ENCODE measurements at regions not wholly inside any gene's neighbourhood (a gene's known extent, or its start where the extent isn't known, plus 50 kb on each side); places are given as distances from the start of the nearest gene placed in this dataset.
"Not testable (repeated sequence)": the region's sequence is repeated elsewhere in the genome, so short reads cannot be mapped to it uniquely, and the experiment has no call there.

DNA sequence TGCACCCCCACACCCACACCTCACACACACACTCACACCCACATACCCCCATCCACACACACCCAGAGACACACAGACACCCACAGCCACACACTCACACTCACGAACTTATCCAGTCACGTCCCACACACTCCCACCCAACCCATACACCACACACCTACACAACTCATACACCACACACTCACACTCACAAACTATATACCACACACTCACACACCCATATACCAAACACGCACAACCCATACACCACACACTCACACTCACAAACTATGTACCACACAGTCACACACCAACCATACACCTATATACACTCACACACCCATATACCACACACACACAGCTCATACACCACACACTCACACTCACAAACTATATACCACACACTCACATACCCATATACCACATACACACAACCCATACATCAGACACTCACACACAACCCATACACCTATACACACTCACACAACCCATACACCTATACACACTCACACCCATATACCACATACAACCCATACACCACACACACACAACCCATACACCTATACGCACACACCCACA lies 162.4 kb downstream of the TMEM121 start:
- DNase-seq (ENCODE audit: low read depth); H3K4me3 ChIP-seq (ENCODE audit: low read length): not testable (repeated sequence)

DNA sequence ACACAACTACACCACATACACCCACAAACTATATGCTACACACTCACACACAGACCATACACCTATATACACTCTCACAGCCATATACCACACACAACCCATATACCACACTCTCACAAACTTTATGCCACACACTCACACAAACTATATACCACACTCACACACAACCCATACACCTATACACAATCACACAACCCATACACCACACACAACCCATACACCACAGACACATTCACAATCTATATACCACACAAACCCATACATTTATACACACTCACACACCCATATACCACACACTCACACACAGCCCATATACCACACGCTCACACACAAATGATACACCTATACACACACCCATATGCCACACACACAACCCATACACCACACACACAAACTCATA lies 163.3 kb downstream of the TMEM121 start:
- TF ChIP-seq, protein P1, sequence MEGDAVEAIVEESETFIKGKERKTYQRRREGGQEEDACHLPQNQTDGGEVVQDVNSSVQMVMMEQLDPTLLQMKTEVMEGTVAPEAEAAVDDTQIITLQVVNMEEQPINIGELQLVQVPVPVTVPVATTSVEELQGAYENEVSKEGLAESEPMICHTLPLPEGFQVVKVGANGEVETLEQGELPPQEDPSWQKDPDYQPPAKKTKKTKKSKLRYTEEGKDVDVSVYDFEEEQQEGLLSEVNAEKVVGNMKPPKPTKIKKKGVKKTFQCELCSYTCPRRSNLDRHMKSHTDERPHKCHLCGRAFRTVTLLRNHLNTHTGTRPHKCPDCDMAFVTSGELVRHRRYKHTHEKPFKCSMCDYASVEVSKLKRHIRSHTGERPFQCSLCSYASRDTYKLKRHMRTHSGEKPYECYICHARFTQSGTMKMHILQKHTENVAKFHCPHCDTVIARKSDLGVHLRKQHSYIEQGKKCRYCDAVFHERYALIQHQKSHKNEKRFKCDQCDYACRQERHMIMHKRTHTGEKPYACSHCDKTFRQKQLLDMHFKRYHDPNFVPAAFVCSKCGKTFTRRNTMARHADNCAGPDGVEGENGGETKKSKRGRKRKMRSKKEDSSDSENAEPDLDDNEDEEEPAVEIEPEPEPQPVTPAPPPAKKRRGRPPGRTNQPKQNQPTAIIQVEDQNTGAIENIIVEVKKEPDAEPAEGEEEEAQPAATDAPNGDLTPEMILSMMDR (conservative IDR thresholded peaks at IDR 0.05; ENCODE audit: low read length), result no peak
- no peak for DNase-seq (ENCODE audit: low read depth)
- H3K4me3 ChIP-seq (ENCODE audit: low read length), result no peak overlapping the region

DNA sequence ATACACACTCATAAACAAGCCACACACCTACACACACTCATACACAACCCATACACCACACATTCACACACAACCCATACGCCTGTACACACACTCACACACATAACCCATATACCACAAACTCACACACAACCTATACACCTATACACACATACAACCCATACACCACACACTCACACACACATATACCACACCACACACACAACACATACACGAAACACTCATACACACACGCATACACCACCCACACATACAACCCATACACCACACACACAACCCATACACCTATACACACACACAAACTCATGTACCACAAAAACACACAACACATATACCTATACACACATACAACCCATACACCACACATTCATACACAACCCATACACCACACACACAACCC lies 164.3 kb downstream of the TMEM121 start:
- H3K4me3 ChIP-seq (ENCODE audit: low read length), result no peak overlapping the region
- TF ChIP-seq, protein P1 (conservative IDR thresholded peaks at IDR 0.05; ENCODE audit: low read length), result no peak
- no peak for DNase-seq (ENCODE audit: low read depth)

DNA sequence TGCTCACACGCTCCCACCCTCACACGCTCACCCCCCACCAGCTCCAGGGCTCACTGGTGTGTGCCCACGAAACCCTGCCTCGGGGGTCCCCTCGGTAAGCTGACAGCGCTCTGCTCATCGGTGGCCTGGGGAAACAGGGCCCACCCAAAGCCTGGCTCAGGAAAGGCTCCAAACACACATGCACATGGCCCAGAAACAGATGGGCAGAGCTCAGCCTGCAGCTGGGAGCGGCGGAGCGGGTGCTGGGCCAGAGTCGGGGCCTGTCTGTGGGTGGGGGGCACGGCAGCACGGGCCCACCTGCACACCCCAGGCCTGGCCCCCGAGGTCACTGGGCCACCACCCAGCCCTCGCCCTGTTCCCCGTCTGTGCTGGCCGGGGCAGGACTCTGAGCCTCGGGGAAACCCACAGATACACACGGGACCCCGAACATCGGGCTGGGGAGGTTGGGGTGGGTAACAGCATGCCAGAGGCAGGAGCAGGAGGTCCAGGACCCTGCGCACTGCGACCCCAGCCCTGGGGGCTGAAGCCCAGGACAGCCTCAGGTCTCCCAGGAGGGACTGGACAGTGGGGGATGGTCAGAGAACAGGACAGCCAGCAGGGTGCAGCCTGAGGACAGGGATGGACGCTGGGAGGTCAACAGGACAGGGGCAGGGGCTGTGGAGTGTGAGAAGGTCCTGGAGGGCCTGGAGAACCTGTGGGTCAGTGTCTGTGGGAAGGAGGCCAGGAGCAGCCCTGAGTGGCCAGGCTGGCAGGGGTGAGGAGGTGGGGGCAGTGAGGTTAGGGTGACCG lies 165.1 kb downstream of the TMEM121 start:
- H3K4me3 ChIP-seq (ENCODE audit: low read length); DNase-seq (ENCODE audit: low read depth): not testable (repeated sequence)

DNA sequence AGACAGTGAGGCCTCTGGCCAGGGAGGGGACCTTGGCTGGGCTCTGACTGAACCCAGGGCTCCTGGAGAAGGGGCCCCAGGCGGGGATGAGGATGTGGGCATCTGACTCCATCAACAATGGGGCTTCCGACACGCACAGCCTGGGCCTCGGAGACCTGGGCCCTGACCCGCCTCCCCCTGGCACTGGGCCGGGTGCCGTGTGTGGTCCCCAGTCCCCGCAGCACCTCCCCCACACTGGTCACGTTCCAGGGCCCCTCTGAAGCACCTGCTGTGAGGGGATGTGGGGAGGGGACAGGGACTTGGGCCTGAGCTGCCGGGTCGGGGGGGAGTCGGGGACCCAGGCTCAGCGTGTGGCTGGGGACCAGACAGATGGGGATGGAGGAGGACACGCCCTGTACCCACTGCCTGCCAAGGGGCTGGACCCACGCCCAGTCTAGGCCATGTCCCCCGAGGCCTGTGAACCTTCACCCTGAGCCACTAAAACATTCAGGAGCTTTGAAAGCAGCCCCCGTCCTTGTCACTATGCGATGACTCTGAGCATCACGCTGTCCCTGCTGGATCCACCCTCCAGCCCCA lies 165.8 kb downstream of the TMEM121 start:
- H3K4me3 ChIP-seq (ENCODE audit: low read length); DNase-seq (ENCODE audit: low read depth): not testable (repeated sequence)

DNA sequence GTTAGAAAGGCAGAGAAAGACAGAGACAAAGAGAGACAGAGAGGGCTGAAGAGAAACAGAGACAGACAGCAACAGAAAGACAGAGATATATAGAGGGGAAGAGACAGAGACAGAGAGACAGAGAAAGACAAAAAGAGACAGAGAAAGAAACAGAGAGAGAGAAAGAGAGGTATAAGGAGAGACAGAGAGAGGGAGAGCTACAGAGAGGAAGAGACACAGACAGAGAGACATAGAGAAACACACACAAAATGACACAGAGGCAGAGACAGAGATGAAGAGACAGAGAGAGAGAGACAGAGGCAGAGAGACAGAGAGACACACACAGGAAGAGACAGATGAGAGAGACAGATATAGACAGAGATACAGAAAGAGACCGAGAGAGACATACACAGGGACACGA lies 168.6 kb downstream of the TMEM121 start:
- H3K4me3 ChIP-seq (ENCODE audit: low read length), result no peak overlapping the region
- TF ChIP-seq, protein P1 (conservative IDR thresholded peaks at IDR 0.05; ENCODE audit: low read length), result no peak
- DNase-seq (ENCODE audit: low read depth), result no peak

DNA sequence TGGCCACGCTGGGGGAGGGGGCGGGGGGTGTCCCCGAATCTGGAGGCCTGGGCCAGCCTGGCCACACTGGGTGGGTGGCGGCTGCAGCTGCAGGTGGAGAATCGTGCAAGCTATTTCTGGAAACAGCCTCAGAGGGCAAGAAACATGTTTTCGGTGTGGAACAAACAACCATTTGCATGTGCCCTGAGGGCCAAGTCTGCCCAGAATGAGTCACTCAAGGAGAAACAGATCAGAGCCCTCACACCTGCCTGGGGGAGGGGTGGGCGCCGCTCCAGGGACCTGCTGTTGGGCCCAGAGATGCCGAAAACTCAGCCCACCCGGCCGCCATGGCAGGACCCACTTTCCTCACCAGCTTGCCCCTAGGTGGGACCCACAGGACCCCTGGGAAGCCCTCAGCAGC lies 170.0 kb downstream of the TMEM121 start:
- DNase-seq (ENCODE audit: low read depth); H3K4me3 ChIP-seq (ENCODE audit: low read length): not testable (repeated sequence)

DNA sequence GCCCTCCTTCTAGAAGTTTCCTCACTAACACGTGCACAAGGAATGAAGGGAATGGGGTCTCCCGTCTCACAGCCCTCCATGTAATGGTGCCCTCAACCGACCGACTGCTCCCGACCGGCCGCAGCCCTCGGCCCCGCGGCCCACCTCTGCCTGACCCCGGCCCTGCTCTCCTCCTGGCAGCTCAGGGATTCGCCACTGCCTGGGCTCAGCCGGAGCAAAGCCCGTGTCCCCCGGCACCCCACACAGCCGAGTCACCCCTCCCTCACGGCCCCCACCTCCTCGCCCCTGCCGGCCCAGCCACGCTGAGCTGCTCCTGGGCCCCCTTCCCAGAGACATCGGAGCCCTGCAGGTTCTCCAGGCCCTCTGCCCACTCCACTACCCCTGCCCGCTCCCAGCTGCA lies 171.0 kb downstream of the TMEM121 start:
- not testable (repeated sequence) for DNase-seq (ENCODE audit: low read depth); H3K4me3 ChIP-seq (ENCODE audit: low read length)

DNA sequence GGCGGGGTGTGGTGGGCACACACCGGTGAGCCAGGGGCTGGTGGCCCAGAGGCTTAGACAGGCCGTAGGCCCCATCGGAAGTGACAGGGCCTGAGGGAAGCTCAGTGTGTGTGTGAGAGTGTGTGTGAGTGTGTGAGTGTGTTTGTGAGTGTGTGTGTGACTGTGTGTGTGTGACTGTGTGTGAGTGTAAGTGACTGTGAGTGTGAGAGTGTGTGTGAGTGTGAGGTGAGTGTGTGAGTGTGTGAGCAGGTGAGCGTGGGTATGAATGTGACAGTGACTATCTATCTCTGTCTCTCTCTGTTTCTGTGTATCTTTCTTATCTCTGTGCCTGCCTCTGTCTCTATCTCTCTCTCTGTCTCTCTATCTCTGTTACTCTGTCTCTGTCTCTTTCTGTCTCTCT lies 171.6 kb downstream of the TMEM121 start:
- H3K4me3 ChIP-seq (ENCODE audit: low read length); DNase-seq (ENCODE audit: low read depth): not testable (repeated sequence)

DNA sequence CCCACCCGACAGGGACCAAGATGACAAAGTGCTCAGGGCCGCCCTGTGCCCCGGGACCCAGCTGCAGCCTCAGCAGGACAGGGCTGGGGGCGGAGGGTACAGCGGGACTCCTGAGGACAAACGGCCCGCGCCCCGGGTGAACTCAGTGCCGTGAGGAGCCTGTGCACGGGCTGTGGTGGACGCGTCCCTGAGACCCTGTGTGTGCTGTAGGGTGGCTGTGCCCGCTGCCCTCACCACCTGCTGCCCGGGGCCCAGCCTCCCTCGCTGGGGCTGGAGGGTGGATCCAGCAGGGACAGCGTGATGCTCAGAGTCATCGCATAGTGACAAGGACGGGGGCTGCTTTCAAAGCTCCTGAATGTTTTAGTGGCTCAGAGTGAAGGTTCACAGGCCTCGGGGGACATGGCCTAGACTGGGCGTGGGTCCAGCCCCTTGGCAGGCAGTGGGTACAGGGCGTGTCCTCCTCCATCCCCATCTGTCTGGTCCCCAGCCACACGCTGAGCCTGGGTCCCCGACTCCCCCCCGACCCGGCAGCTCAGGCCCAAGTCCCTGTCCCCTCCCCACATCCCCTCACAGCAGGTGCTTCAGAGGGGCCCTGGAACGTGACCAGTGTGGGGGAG lies 172.7 kb downstream of the TMEM121 start:
- DNase-seq (ENCODE audit: low read depth); H3K4me3 ChIP-seq (ENCODE audit: low read length): not testable (repeated sequence)

DNA sequence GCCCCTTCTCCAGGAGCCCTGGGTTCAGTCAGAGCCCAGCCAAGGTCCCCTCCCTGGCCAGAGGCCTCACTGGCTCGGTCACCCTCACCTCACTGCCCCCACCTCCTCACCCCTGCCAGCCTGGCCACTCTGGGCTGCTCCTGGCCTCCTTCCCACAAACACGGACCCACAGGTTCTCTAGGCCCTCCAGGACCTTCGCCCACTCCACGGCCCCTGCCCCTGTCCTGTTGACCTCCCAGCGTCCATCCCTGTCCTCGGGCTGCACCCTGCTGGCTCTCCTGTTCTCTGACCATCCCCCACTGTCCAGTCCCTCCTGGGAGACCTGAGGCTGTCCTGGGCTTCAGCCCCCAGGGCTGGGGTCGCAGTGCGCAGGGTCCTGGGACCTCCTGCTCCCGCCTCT lies 173.3 kb downstream of the TMEM121 start:
- not testable (repeated sequence) for DNase-seq (ENCODE audit: low read depth); H3K4me3 ChIP-seq (ENCODE audit: low read length)

DNA sequence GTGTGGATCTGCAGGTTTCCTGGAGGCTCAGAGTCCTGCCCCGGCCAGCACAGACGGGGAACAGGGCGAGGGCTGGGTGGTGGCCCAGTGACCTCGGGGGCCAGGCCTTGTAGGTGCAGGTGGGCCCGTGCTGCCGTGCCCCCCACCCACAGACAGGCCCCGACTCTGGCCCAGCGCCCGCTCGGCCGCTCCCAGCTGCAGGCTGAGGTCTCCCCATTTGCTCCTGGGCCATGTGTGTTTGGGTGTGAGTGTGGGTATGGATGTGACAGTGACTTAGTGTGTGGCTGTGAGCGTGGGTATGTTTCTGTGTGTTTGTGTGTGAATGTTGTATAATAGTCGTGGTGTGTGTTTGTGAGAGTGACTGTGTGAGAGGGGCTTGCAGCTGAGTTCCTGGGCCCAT lies 173.8 kb downstream of the TMEM121 start:
- not testable (repeated sequence) for DNase-seq (ENCODE audit: low read depth)

More for the DNA sequence above, 173.8 kb downstream of the TMEM121 start:
- not testable (repeated sequence) for H3K4me3 ChIP-seq (ENCODE audit: low read length)
